Neural cell (in vitro differentiated cells): ENCODE measurements at regions not wholly inside any gene's neighbourhood (a gene's known extent, or its start where the extent isn't known, plus 50 kb on each side); places are given as distances from the start of the nearest gene placed in this dataset.

ENCODE experiments used
- CTCF ChIP-seq: fragments of 450-650 bp; IDR thresholded peaks from 2 replicates; pipeline ENCODE4 v1.5.1; 2014; ENCODE audit warnings: antibody characterized with exemption, mild to moderate bottlenecking, moderate library complexity; ENCODE audit not compliant: poor library complexity, severe bottlenecking
- EP300 ChIP-seq: fragments of 450-650 bp; conservative IDR thresholded peaks from 2 replicates; pipeline ENCODE4 v1.6.1; 2014; ENCODE audit warnings: antibody characterized with exemption, mild to moderate bottlenecking, moderate library complexity; ENCODE audit not compliant: poor library complexity, severe bottlenecking
- EZH2 ChIP-seq: fragments of 200-600, 300-800 bp; shearing (Covaris generic), sonication (generic); IDR thresholded peaks from 2 replicates; pipeline ENCODE4 v1.6.1; 2014; ENCODE audit warnings: antibody characterized with exemption, low read length, borderline replicate concordance, mild to moderate bottlenecking; ENCODE audit not compliant: insufficient read depth, poor library complexity, severe bottlenecking
- POLR2AphosphoS5 ChIP-seq: IDR thresholded peaks from 2 replicates; pipeline ENCODE4 v1.6.1; 2012
- RAD21 ChIP-seq: fragments of 450-650 bp; conservative IDR thresholded peaks from 2 replicates; pipeline ENCODE4 v1.6.1; 2014; ENCODE audit warnings: antibody characterized with exemption, mild to moderate bottlenecking, moderate library complexity
- REST ChIP-seq: IDR thresholded peaks from 2 replicates; pipeline ENCODE4 v1.6.1; 2012; ENCODE audit warnings: borderline replicate concordance

- TF ChIP-seq CTCF, result no peak
- TF ChIP-seq POLR2AphosphoS5, result no peak
- TF ChIP-seq EP300, result no peak
- no peak for TF ChIP-seq EZH2
- TF ChIP-seq RAD21, result no peak
- TF ChIP-seq REST, result no peak
These were observed 296.2 kb downstream of the HTR7 start for GRCh38 chr10:90561666-90562065.
